ENCODE measurements at regions not wholly inside any gene's neighbourhood (a gene's known extent, or its start where the extent isn't known, plus 50 kb on each side); places are given as distances from the start of the nearest gene placed in this dataset.

- H3K9me3 Mint-ChIP-seq, result no peaks in the 10 kb centered on the region
- no peak overlapping the region for H3K4me3 ChIP-seq (ENCODE audit: low read length)
- no peak overlapping the region for H3K4me3 Mint-ChIP-seq
- H3K36me3 Mint-ChIP-seq, result peaks cover 14% of the 10 kb centered on the region
- peaks cover 1 to 2% of the 10 kb centered on the region in 2 donors for H3K4me1 Mint-ChIP-seq
- intact Hi-C loops (cut with micrococcal nuclease), result no loop called here
- peaks cover 6 to 31% of the 10 kb centered on the region in 2 donors for H3K27me3 Mint-ChIP-seq (ENCODE audit: low read depth in 2 of 2)
- no peak for ATAC-seq
- TF ChIP-seq, protein P1, sequence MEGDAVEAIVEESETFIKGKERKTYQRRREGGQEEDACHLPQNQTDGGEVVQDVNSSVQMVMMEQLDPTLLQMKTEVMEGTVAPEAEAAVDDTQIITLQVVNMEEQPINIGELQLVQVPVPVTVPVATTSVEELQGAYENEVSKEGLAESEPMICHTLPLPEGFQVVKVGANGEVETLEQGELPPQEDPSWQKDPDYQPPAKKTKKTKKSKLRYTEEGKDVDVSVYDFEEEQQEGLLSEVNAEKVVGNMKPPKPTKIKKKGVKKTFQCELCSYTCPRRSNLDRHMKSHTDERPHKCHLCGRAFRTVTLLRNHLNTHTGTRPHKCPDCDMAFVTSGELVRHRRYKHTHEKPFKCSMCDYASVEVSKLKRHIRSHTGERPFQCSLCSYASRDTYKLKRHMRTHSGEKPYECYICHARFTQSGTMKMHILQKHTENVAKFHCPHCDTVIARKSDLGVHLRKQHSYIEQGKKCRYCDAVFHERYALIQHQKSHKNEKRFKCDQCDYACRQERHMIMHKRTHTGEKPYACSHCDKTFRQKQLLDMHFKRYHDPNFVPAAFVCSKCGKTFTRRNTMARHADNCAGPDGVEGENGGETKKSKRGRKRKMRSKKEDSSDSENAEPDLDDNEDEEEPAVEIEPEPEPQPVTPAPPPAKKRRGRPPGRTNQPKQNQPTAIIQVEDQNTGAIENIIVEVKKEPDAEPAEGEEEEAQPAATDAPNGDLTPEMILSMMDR (IDR thresholded peaks at IDR 0.05), result no peak
- no peak overlapping the region for H3K27ac ChIP-seq (ENCODE audit: low read length)
- no peaks in the 10 kb centered on the region for H3K4me1 ChIP-seq (ENCODE audit: control insufficient read depth, insufficient read depth, low read length)
- H3K9me3 ChIP-seq (ENCODE audit: control insufficient read depth, insufficient read depth, low read length), result no peaks in the 10 kb centered on the region
- no peaks in the 10 kb centered on the region for H3K27me3 ChIP-seq (ENCODE audit: control insufficient read depth, insufficient read depth, low read length)
- H3K27ac Mint-ChIP-seq, result no peak overlapping the region
- WGBS (ENCODE audit: insufficient coverage), result 60% methylated on average over 1 of the region's 1 CpG
- H3K36me3 ChIP-seq (ENCODE audit: control insufficient read depth, insufficient read depth, low read length), result no peaks in the 10 kb centered on the region
- no peak for DNase-seq
Measured at GRCh38 chr4:55021214-55021613, 104.2 kb downstream of the KDR start.

DNA sequence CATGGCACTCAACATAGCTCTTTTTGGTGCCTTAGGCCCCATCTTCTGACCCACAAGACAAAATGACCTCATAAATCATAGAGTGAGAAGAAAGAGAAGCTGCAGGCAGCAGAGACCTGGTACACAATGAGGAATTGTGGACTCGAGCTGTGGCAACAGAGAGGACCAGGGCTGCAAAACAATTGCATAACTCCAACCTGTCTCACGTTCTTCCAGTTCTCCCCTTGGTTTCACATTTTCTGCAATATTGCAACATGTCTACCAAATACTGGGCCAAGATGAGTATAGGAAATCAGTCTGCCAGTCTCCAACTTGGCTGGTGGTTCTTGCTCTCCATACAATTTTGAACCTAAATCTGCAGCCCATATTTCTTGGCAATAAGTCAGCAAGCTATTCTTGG lies 105.3 kb downstream of the KDR start:
- Histone ChIP-seq H3K4me3 (ENCODE audit: low read length) (no peak overlapping the region), H3K27me3 (ENCODE audit: control insufficient read depth, insufficient read depth, low read length) (no peaks in the 10 kb centered on the region), H3K27ac (ENCODE audit: low read length) (no peak overlapping the region), H3K36me3 (ENCODE audit: control insufficient read depth, insufficient read depth, low read length) (no peaks in the 10 kb centered on the region), H3K9me3 (ENCODE audit: control insufficient read depth, insufficient read depth, low read length) (no peaks in the 10 kb centered on the region), H3K4me1 (ENCODE audit: control insufficient read depth, insufficient read depth, low read length) (no peaks in the 10 kb centered on the region)
- Mint-ChIP-seq H3K4me1 (peaks cover 12 to 13% of the 10 kb centered on the region in 2 donors), H3K27me3 (ENCODE audit: low read depth in 2 of 2) (peaks cover 6 to 22% of the 10 kb centered on the region in 2 donors), H3K36me3 (peaks cover 14% of the 10 kb centered on the region), H3K27ac (no peak overlapping the region), H3K9me3 (peaks cover 2% of the 10 kb centered on the region in 2 donors), H3K4me3 (no peak overlapping the region)
- intact Hi-C loops (cut with micrococcal nuclease), result no loop called here
- ATAC-seq (no peak), DNase-seq (no peak)
- 71% methylated on average over 2 of the region's 2 CpGs for WGBS (ENCODE audit: insufficient coverage)
- TF ChIP-seq, protein P1 (IDR thresholded peaks at IDR 0.05), result no peak

- Mint-ChIP-seq H3K4me3 (no peak overlapping the region), H3K27me3 (ENCODE audit: low read depth in 2 of 2) (peaks cover 6 to 22% of the 10 kb centered on the region in 2 donors), H3K27ac (no peak overlapping the region), H3K9me3 (peaks cover 2% of the 10 kb centered on the region in 2 donors), H3K36me3 (peaks cover 14% of the 10 kb centered on the region), H3K4me1 (peaks cover 13 to 15% of the 10 kb centered on the region in 2 donors)
- Histone ChIP-seq H3K4me1 (ENCODE audit: control insufficient read depth, insufficient read depth, low read length) (no peaks in the 10 kb centered on the region), H3K4me3 (ENCODE audit: low read length) (no peak overlapping the region), H3K9me3 (ENCODE audit: control insufficient read depth, insufficient read depth, low read length) (no peaks in the 10 kb centered on the region), H3K27me3 (ENCODE audit: control insufficient read depth, insufficient read depth, low read length) (no peaks in the 10 kb centered on the region), H3K27ac (ENCODE audit: low read length) (no peak overlapping the region), H3K36me3 (ENCODE audit: control insufficient read depth, insufficient read depth, low read length) (no peaks in the 10 kb centered on the region)
- intact Hi-C loops (cut with micrococcal nuclease), result no loop called here
- ATAC-seq (no peak), DNase-seq (no peak)
- 67% methylated on average over 2 of the region's 2 CpGs for WGBS (ENCODE audit: insufficient coverage)
- TF ChIP-seq, protein P1 (IDR thresholded peaks at IDR 0.05), result no peak
Measured at GRCh38 chr4:55018978-55019377, 106.4 kb downstream of the KDR start.

DNA sequence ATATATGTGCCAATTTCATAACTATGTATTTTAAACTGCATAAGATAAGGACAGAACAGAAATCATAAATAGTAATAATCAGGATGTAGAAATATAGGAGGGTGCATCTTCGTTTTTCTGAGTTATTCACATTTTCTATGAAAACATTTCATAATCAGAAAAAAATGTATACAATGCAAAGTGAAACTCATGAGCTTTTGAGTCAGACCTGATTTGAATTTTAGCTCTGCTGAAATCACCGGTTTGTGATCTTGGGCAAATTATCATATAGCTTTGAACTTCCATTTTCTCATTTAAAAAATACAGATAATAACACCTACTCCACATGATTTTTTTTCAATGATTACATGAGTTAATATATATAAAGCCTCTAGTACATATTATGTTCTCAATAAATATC lies 106.9 kb downstream of the KDR start:
- peaks cover 13 to 15% of the 10 kb centered on the region in 2 donors for H3K4me1 Mint-ChIP-seq
- intact Hi-C loops (cut with micrococcal nuclease), result no loop called here
- no peak for ATAC-seq
- H3K36me3 Mint-ChIP-seq, result peaks cover 14% of the 10 kb centered on the region
- Histone ChIP-seq H3K4me3 (ENCODE audit: low read length) (no peak overlapping the region), H3K27me3 (ENCODE audit: control insufficient read depth, insufficient read depth, low read length) (no peaks in the 10 kb centered on the region), H3K27ac (ENCODE audit: low read length) (no peak overlapping the region), H3K4me1 (ENCODE audit: control insufficient read depth, insufficient read depth, low read length) (no peaks in the 10 kb centered on the region), H3K36me3 (ENCODE audit: control insufficient read depth, insufficient read depth, low read length) (no peaks in the 10 kb centered on the region), H3K9me3 (ENCODE audit: control insufficient read depth, insufficient read depth, low read length) (no peaks in the 10 kb centered on the region)
- H3K27ac Mint-ChIP-seq, result no peak overlapping the region
- peaks cover 6 to 17% of the 10 kb centered on the region in 2 donors for H3K27me3 Mint-ChIP-seq (ENCODE audit: low read depth in 2 of 2)
- DNase-seq, result no peak
- peaks cover 2% of the 10 kb centered on the region in 2 donors for H3K9me3 Mint-ChIP-seq
- WGBS (ENCODE audit: insufficient coverage), result 92% methylated on average over 1 of the region's 2 CpGs
- TF ChIP-seq, protein P1 (IDR thresholded peaks at IDR 0.05), result no peak
- H3K4me3 Mint-ChIP-seq, result no peak overlapping the region
